HFFc6 (cell line): ENCODE measurements at regions not wholly inside any gene's neighbourhood (a gene's known extent, or its start where the extent isn't known, plus 50 kb on each side); places are given as distances from the start of the nearest gene placed in this dataset.

ENCODE experiments used
- DNase-seq: peaks from one replicate; pipeline ENCODE4 v3.0.0-alpha.2; 2018
- H3K27ac Mint-ChIP-seq: 2 replicates; pipeline ENCODE4 v1.8.0; 2020; ENCODE audit warnings: mild to moderate bottlenecking, mixed read lengths
- H3K27me3 Mint-ChIP-seq: 2 replicates; pipeline ENCODE4 v1.8.0; 2021; ENCODE audit warnings: mild to moderate bottlenecking, moderate library complexity, mixed read lengths; ENCODE audit not compliant: insufficient read depth
- H3K36me3 Mint-ChIP-seq: 2 replicates; pipeline ENCODE4 v1.8.0; 2021; ENCODE audit warnings: low read depth, mixed read lengths
- H3K4me1 Mint-ChIP-seq: 2 replicates; pipeline ENCODE4 v1.8.0; 2020; ENCODE audit warnings: low read depth, mixed read lengths
- H3K4me3 Mint-ChIP-seq: 2 replicates; pipeline ENCODE4 v1.8.0; 2020; ENCODE audit warnings: mild to moderate bottlenecking, moderate library complexity, mixed read lengths
- H3K9me3 Mint-ChIP-seq: 2 replicates; pipeline ENCODE4 v1.8.0; 2020; ENCODE audit warnings: mild to moderate bottlenecking, mixed read lengths
- CTCF ChIP-seq: fragments of 200-600 bp; sonication (generic); IDR thresholded peaks from 2 replicates; pipeline ENCODE4 v1.5.0; 2021; ENCODE audit warnings: antibody characterized with exemption, mild to moderate bottlenecking

GRCh38 chr18:67347438-67347837 lies 169.1 kb downstream of the DSEL start:
- DNase-seq: no peak
- TF ChIP-seq CTCF: no peak
- Mint-ChIP-seq H3K27ac (no peak overlapping the region), H3K9me3 (no peaks in the 10 kb centered on the region), H3K4me3 (no peak overlapping the region), H3K4me1 (peaks cover 10% of the 10 kb centered on the region; the same call in 1 of the 2 replicates), H3K36me3 (no peaks in the 10 kb centered on the region), H3K27me3 (no peaks in the 10 kb centered on the region)

- H3K4me1 Mint-ChIP-seq: peaks cover 10% of the 10 kb centered on the region; the same call in 1 of the 2 replicates
- H3K9me3 Mint-ChIP-seq: peaks cover 8% of the 10 kb centered on the region; the same call in 1 of the 2 replicates
- no peak overlapping the region for H3K27ac Mint-ChIP-seq
- H3K27me3 Mint-ChIP-seq: peaks cover 2% of the 10 kb centered on the region; the same call in 1 of the 2 replicates
- no peaks in the 10 kb centered on the region for H3K36me3 Mint-ChIP-seq
- TF ChIP-seq CTCF: no peak
- H3K4me3 Mint-ChIP-seq: no peak overlapping the region
- DNase-seq: no peak
Observed at GRCh38 chr18:67342159-67342558, 174.4 kb downstream of the DSEL start.

- peaks cover 2% of the 10 kb centered on the region; the same call in 1 of the 2 replicates for H3K4me1 Mint-ChIP-seq
- peaks cover 6% of the 10 kb centered on the region; the same call in 1 of the 2 replicates for H3K36me3 Mint-ChIP-seq
- H3K4me3 Mint-ChIP-seq: no peak overlapping the region
- H3K27ac Mint-ChIP-seq: no peak overlapping the region
- H3K9me3 Mint-ChIP-seq: peaks cover 8% of the 10 kb centered on the region; the same call in 1 of the 2 replicates
- TF ChIP-seq CTCF: no peak
- no peak for DNase-seq
- peaks cover 2% of the 10 kb centered on the region; the same call in 1 of the 2 replicates for H3K27me3 Mint-ChIP-seq
Observed at GRCh38 chr18:67337696-67338095, 178.8 kb downstream of the DSEL start.

- Mint-ChIP-seq H3K27me3 (no peaks in the 10 kb centered on the region; the same call in 1 of the 2 replicates), H3K4me1 (peaks cover 8% of the 10 kb centered on the region), H3K27ac (no peak overlapping the region; the same call in 1 of the 2 replicates), H3K36me3 (peaks cover 6% of the 10 kb centered on the region; the same call in 1 of the 2 replicates), H3K4me3 (no peak overlapping the region), H3K9me3 (no peaks in the 10 kb centered on the region)
- TF ChIP-seq CTCF: no peak
- DNase-seq: no peak
Observed at GRCh38 chr18:67331857-67332256, 184.7 kb downstream of the DSEL start.

GRCh38 chr18:67319109-67319508 lies 197.4 kb downstream of the DSEL start:
- Mint-ChIP-seq H3K27ac (no peak overlapping the region), H3K9me3 (no peaks in the 10 kb centered on the region; the same call in 1 of the 2 replicates), H3K27me3 (no peaks in the 10 kb centered on the region), H3K4me3 (no peak overlapping the region), H3K36me3 (peaks cover 12% of the 10 kb centered on the region; the same call in 1 of the 2 replicates), H3K4me1 (peaks cover 16% of the 10 kb centered on the region)
- DNase-seq: no peak
- no peak for TF ChIP-seq CTCF
